CD4-positive, alpha-beta T cell treated with Interleukin-6 for 4 hours (primary cell): ENCODE measurements at regions not wholly inside any gene's neighbourhood (a gene's known extent, or its start where the extent isn't known, plus 50 kb on each side); places are given as distances from the start of the nearest gene placed in this dataset.
"Not testable (repeated sequence)": the region's sequence is repeated elsewhere in the genome, so short reads cannot be mapped to it uniquely, and the experiment has no call there.

Experiments used
- DNase-seq: peaks from one replicate; pipeline ENCODE4 v3.0.0-alpha.2; 2020; ENCODE audit warnings: mixed read lengths

DNA sequence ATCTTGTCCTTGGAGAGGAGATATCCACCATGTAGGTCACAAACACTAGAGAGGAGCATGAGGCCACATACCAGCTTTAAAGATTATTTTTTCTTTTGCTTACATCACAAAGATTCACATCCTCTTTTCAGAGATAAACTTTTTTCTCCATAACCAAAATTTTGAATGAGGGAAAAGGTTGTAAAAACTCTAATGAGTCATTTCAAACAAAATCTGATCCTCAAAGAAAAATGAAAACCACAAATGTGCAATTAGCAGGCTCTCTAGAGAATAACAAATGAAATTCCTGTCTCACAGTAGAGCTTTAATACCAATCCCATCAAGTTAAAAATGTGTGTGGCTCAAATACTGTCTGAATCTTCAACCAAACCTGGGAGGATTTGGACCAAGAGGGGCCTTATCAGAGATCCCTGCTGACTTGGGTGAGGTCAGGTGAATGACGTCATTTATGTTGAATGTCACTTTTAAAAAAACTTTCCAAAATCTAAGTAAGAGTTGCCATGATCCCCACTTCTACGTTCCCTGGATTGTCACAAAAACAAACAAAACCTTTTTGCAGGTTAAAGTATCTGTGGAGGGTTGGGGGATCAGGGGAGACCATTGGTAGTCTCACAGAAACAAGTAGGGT lies 261.5 kb upstream of the NPSR1 start:
- DNase-seq: no peak

DNA sequence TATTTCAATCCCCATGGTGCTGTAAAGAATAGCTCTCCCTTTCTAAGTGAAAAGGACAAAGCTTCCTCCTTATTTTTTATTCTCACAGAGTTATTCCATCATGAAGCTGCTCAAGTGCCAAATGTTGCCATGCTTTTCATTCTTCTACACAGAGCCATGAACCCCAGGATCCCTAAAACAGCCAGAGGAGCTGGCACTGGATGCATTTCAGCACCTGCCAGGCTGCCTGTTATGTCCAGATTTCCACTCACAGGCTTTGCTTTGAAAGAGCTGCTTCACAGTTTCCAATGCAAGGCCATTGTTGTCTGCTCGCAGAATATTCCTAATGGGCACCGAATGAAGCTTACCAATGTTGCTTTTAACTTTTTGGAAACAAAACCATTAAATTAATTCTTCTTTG lies 256.2 kb upstream of the NPSR1 start:
- DNase-seq: no peak

DNA sequence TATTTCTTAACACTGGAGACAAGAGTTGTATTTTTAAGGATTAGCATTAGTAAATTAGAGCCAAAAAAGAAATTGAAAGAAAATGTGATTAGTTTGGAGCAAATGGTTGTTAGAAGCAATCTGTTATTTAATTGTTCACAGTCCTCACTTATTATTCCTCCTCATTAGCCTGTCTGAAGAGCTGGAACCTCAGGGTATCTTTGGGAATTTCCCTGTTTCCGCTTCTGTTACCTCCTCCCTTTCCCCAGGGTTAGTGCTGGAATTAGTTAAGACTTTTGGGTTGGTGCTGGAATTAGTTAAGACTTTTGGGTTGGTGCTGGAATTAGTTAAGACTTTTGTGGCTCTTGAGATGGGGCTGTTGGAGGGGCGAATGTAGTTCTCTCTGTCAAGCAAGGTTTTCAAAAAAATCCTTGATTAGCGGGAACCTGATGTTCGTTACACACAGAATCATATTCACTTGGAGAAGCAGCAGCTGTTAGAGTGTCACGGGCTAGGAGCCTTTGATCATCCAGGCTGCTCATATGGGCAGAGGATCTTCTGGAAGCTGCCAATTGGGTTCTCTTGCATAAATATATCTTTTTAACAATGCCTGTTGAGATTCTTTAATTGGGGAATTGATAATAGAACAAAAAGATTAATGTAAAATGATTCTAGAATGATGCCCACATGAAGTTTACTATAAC lies 251.0 kb upstream of the NPSR1 start:
- DNase-seq: no peak

DNA sequence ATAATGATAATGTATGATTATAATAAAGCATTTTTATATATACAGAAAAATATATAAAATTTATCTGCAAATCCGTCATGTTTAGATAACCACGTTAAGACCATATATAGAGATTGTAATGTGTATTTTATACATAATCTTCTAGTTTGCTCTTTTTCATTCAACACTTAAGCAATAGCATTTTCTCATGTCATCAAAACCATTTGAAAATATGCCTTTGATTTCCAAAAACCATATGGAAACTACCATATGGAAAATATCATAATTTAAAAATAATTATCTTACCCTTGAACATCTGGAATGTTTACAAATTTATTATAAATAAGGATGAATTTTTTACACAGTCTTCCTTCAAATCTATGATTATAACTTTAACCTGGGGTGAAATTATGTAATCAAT lies 250.4 kb upstream of the NPSR1 start:
- DNase-seq: no peak

DNA sequence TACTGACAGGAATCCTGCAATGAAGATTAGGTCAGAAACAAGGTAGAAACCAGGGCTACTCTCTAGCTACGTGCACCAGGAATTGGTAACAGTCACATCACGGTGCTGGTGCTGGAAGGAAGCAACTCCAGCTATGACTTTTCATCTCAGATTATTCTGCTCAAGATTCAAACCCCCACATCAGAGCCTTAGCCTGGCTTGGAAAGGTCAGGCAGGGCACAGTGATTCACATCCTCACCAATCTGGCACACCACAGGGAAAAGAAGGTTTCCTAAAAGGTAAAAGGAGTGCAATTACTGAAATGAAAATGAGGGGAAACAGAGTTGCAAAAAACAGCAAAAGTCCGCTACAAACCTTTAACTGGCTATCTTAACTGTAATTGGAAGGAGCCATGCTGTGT lies 240.2 kb upstream of the NPSR1 start:
- no peak for DNase-seq

DNA sequence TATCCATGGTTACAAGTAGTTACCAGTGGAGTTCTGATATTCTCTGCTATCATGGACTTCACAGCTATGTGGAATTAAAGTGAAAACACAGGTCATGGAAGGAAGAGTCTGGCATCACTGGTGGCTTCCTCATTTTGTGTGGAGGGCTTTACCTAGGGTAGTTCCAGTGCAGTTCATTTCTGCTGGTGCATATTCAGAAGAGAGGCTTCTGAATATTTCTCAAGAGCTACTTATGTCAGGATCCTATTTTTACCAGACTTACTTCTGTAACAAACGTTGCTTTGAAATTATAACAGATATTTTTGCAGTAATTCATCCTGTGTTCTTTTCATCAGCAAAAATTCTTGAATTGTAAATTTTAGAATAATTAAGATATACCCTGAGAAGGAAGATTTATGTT lies 236.5 kb upstream of the NPSR1 start:
- no peak for DNase-seq

DNA sequence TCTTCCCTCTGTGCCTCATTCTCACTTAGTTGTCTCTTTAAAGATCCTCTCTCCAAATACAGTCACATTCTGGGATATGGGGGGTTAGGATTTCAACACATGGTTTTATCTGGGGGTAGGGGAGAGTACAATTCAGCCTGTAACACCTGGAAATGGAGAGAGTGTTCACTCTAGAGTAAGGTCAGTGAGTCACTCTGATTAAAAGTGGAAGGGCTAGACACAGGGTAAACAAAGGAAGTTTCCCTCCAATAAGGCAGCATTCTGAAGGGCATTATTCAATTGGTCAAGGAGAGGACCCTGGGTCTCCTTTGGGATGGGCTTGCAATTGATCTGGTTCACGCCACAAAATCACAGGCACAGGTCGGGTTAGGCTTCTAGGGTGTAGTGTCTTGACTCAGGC lies 232.8 kb upstream of the NPSR1 start:
- no peak for DNase-seq

DNA sequence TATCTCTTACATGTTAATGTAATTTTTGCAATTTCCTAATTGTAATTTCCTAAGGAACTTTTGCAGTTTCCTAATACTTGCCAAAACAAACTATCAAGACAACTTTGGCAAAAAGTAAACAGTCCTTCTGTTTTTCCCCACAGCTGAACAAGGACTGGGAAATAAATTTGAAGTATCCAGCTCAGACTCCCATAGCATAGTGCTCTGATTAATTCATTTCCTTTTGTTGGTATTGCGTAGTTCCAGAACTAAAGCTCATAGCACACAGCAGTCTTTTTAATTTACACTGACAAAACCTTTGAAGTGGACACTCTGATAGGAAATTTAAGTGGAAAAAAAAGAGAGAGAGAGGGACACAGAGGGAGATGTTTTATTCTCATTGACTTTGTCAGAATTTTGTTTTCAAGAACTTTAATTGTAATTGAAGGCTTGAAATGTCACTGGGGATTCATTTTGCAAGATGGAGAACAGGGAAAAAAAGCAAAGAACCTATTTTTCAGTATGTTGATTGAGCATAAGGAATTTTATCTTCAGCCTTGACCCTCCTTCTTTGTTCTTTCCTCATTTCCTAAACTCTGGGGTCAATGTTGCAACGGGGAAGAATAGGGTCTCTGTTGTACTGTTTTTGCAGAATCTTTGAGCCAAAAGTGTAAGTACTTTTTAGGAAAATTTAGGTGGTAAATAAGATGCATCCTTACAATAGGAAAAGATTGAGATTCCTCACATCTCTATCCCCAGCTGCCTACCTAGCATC lies 232.2 kb upstream of the NPSR1 start:
- no peak for DNase-seq

DNA sequence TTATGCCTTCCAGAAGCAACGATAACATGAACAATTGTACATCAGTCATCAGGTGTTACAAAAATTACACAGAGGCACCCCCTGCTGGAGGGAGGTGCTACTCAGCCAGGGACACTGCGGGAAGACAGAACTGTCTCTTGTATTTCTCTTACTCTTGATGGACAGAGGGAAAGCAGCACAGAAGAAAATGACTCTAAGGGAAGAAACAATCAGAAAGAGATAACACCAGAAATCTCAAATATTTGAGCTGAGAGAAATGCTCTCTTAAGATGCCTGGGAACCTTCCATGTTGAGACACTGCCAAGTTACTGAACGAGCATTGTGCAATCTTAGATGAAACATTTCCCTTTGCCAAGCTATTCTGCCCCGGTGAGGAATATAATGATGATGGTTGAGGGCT lies 227.6 kb upstream of the NPSR1 start:
- no peak for DNase-seq

DNA sequence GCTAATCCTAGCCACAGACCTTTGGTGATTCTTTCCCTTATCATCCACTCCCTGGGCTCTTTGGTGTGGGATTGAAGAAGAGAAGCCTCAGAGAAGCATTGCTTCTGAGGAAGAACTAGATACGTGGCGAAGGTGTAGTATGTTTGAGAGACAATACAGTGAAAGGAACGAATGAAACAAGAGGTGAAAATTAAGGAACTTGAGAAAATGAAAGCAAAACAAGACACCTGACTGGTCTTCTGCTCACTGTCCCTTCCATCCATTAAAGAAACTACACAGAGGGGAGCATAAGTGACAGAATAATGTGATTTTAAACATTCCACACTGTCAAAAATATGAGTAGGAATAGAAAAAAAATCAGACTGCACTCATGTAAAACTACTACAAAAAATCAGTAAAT lies 219.6 kb upstream of the NPSR1 start:
- no peak for DNase-seq

DNA sequence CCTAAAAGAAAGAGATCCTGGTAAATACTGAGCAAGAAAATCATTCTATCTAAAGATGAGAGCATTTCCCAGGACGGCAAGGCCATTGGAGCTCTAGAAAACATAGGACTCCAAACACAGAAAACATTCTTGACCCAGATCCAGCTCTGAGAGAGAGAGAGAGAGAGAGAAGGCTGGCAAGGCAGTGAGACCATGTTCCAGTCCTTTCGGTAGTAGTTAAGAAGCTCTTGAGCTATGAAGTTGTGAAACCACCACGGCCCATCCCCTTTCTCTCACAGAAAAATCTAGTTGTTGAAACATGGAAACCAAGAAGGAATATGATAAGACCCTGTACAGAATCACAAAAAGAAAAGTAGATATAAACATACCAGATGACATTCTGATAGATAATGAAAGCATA lies 212.4 kb upstream of the NPSR1 start:
- no peak for DNase-seq

DNA sequence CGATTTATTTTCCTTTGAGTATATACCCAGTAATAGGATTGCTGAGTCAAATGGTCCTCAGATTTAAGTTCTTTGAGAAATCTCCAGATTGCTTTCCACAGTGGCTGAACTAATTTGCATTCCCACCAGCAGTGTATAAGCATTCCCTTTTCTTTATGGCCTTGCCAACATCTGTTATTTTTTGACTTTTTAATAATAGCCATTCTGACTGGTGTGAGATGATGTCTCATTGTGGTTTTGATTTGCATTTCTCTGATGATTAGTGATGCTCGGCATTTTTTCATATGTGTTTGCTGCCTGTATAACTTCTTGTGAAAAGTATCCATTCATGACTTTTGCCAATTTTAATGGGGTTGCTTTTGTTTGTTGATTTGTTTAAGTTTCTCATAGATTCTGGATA lies 209.5 kb upstream of the NPSR1 start:
- DNase-seq: not testable (repeated sequence)

DNA sequence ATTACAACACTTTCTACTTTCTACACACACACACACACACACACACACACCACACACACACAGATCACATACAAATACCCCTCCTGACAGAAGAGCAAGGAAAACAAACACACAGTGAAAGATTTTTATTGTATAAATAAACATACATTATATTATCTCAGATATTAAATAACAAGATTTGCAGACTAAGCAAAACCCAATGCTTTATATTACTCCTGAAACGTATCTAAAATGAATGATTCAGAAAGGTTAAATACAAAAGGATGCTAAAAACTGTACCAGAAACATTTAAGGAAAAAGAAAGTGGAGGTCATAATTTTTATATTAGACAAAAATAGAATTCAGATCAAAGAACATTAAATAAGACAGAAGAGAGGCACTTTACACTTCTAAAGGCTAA lies 208.3 kb upstream of the NPSR1 start:
- DNase-seq: no peak

DNA sequence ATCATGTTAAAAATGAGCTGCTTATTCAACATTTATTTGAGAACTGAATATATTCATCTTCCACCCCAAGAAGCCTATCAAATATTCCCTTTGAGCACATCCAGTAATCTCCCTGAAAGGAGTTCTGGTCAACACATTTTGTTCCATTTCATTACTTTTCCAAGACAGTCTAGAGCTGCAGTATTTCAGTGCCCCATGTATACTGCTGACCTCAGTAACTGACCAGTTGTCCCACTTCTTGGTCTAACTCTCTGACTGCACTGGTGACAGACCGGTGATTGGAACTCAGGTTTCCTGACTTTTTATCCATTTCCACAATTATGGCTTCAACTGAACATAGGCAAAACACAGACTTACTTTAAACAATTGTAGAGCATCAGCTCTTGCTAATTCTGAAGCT lies 206.8 kb upstream of the NPSR1 start:
- DNase-seq: no peak

DNA sequence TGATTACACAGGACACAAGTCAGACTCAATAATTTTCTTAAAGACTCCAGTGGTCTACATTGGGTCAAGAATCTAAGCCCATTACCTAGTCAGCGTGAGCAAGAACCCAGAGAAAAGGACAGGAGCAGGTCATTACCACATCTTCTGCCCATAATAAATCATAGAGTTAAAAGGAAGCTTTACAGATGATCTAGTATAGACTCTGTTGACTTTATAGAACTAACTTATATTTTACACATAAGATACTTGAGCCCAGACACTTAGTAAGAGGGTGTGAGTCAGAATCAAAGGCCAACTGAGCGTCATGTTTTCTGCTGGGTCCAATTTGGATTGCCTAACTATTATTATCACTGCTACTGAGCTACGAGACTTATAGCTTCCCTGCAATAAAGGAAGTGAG lies 206.1 kb upstream of the NPSR1 start:
- no peak for DNase-seq

DNA sequence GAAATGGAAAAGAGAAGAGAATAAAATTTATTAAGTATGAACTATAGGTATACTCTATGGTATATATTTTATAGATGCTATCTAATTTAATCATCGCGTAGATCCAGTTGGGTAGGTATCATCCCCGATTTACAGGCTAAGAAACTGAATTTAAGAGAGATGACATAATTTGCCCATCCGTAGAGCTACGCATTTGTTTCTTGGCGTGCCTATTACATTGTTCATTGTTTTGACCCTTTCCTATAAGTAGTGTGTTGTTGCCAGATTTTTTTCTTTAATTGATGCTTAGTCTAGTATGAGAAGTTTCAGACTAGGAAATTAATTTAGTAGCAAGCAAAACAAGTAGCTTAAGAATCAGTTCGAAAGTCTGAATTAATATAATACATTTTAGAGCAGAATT lies 205.7 kb upstream of the NPSR1 start:
- DNase-seq: no peak

DNA sequence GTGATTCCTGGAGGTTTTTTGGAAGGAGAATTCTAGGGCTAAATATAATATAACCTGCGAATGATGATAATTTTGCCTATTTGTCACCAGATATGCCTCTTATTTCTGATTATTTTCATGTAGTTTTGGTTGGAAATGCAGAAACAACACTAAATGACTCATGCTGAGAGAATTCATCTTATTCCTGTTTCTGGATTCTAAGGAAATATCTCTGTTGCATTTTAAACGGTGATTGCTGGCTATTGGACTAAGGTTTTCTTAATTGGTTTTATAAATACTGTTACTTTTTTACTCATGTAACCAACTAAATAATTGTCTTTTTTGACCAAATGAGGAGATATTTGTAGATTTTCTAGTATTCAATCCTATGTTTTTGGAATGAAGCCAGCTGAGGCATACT lies 204.9 kb upstream of the NPSR1 start:
- no peak for DNase-seq

DNA sequence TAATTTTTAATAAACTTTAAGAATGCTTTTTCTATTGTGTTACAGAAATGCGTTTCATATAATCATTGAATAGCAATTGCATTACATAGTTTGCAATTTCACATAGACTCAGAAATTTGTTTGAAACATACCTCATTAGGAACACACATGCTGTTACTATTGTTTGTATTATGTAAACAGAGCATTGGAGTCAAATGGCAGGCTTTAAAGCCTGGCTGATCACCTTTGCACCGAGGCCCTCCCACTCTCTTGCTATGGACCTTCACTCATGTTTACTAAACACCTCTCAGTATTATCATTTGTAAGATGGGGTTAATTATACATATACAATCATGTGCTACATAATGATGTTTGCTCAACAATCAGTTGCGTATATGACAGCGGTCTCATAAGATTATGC lies 203.6 kb upstream of the NPSR1 start:
- DNase-seq: no peak

DNA sequence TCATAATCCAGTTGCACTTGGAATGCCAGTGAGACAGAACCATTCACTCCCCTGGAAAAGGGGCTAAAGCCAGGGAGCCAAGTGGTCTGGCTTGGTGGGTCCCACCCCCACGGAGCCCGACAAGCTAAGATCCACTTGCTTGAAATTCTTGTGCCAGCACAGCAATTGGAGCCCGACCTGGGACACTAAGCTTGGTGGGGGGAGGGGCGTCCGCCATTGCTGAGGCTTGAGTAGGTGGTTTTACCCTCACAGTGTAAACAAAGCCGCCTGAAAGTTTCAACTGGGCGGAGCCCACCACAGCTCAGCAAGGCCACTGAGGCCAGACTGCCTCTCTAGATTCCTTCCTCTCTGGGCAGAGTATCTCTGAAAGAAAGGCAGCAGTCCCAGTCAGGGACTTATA lies 200.7 kb upstream of the NPSR1 start:
- DNase-seq: no peak

DNA sequence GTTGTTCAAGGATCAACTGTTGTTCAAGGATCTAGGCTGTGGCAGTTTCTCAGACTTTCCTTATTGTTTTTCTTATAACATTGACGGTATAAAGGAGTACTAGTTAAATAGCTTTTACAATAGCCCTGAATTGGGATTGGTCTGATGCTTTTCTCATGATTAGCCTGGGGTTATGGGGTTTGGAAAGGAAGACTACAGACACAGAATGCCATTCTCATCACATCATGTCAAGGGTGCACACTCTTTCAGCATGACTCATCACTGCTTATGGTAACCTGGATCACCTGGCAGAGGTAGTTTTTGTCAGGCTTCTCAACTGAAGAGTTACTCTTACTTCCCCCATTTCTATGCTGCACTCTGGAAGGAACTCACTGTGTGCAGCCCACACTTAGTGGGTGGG lies 194.2 kb upstream of the NPSR1 start:
- DNase-seq: no peak

DNA sequence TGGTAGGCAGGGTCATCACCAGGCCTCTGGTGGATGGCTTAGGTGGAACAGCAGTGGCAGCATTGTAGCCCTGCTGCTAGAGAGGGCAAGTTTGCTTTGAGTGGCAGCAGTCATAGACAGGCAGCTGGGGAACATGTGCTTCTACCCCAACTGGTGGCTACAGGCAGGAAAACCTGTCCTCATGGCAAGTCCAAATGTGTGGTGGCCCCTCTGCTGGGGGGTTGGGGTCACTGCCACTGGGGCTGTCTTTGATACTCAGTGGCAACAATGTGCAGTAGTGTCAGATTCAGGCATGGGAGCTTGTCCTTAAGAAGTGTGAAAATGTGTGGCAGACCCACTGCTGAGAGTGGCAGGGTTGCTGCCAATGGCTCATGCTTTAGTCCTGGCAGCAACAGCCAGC lies 186.2 kb upstream of the NPSR1 start:
- no peak for DNase-seq

DNA sequence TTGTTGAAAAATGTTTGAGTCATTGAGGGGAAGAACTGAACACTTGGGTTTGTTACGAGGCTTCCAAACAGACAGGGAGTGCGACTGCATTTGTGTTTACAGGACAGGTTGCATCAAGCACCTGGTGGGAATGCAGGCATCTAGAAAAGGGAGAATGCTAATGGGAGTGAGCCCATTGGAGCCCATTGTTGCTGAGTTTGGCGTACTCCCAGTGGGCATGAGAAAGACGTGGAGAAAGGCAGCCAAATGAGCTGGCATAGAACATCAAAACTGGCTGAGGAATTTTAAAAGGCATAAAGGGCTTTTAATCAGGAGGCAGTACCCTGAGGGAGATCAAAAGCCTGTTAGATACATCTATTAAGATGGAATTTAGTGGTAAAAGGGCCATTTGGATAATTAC lies 171.6 kb upstream of the NPSR1 start:
- no peak for DNase-seq

DNA sequence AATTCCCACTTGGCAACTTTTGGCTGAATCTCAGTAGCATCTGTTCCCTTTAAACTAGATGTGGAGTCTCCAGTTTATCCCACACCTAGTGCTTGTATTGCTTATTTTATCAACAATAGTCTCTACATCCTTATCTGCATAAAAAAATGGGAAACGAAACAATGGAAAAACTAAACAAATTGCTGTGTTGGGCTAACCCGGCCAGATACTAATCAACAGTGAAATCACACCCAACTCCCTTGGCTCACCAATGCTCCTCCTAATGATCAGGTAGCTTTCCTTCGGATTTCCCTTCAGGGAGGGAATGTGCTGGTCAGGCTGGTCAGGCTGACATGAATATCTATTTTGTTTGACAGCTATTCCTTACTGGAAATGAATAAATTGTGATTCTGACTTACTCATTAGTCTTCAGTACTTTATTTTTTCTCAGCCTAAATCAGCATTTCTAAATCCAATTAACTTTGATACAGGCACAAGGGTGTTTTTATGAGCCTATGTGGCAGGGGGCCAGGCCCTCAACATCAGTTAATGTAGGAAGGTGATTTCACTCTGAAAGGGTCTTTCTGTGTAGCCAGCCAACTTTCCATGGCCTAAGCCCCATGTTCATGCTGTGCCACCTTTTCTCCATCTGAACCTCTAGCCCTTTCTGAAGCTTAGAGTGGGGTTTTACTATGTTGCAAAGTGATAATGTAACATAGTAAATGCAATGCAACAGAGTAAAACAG lies 170.5 kb upstream of the NPSR1 start:
- DNase-seq: no peak

DNA sequence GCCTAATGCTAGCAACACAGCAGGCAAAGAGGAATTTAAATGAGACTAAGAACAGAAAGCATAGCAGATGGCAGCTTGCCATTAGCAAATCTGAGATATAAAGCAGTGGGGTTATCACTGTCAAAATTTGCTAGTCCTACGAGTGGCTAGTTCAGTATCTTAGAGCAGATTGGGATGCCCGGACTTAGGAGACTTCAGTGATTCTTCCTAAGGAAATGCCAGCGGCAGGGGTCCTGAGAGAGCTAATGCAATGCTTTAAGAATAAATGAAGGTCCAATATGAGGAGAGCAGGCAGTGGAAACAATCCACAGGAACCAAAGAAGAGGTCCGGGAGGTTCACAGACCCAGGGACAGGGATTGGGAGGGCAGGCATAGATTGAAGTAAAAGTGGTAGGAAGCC lies 169.3 kb upstream of the NPSR1 start:
- DNase-seq: no peak
